ENCODE measurements at regions not wholly inside any gene's neighbourhood (a gene's known extent, or its start where the extent isn't known, plus 50 kb on each side); places are given as distances from the start of the nearest gene placed in this dataset.
"Not testable (repeated sequence)": the region's sequence is repeated elsewhere in the genome, so short reads cannot be mapped to it uniquely, and the experiment has no call there.

- not testable (repeated sequence) for DNase-seq (ENCODE audit: low spot score in 2 of 2); FAIRE-seq
Measured at GRCh38 chr17:15802917-15803316, 70.8 kb downstream of the TBC1D26 start.

GRCh38 chr17:15806825-15807224, 74.7 kb downstream of the TBC1D26 start:
- not testable (repeated sequence) for DNase-seq (ENCODE audit: low spot score in 2 of 2); FAIRE-seq

DNA sequence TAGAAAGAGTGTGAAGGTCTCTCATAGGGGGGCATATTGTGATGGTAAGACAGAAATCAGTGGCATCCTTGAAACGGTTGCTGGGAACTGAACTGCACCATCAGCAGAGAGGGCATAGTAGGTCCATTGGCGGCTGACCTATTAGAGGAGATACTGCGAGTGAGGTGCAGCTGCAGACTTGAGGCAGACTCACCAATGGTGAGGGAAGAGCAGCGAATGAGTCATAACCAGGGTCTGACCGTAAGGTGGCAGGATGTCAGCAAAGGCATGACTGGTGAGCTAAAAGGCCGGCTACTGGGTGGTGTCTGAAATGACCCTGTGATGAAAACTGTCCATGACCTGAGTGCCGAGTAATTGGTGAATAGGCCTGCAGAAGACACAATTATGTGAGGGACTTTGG, 81.3 kb downstream of the TBC1D26 start:
- DNase-seq (ENCODE audit: low spot score in 2 of 2); FAIRE-seq: not testable (repeated sequence)

DNA sequence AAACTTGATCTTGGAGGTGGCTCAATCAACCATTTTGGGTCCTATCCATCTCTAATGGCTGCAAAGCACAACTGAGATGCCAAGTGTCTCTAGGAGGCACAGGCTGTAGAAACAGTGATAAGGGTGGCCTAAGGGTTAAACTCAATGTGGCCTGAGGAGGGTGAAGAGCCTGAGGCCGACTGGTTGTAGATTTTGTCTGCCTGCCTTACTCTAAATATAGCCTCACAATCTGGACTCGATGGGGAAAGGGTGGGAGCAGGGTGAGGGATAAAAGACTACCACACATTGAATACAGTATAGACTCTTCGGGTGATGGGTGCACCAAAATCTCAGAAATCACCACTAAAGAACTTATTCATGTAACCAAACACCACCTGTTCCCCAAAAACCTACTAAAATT, 81.9 kb downstream of the TBC1D26 start:
- not testable (repeated sequence) for DNase-seq (ENCODE audit: low spot score in 2 of 2); FAIRE-seq

DNA sequence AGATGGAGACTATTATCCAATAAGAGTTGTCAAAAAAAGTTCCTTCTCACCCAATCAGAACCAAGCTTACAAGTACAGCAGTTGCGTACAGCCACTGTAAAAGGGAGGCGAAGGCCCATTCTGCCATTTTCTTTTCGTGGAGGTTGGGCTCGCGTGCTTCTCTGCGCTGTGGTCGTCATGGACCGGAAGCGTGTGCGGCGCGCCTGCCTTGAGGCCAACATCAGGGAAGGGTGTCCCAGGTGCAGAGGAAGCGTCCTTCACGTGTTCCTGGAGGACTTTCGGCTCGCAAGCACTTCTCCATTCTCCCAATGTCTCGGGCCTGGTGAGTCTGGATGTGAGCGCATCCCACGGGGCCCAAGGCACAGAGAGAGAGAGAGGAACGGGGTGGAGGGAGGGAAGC, 85.8 kb downstream of the TBC1D26 start:
- not testable (repeated sequence) for DNase-seq (ENCODE audit: low spot score in 2 of 2); FAIRE-seq

- not testable (repeated sequence) for DNase-seq (ENCODE audit: low spot score in 2 of 2); FAIRE-seq
Measured at GRCh38 chr17:15822280-15822679, 90.2 kb downstream of the TBC1D26 start.

DNA sequence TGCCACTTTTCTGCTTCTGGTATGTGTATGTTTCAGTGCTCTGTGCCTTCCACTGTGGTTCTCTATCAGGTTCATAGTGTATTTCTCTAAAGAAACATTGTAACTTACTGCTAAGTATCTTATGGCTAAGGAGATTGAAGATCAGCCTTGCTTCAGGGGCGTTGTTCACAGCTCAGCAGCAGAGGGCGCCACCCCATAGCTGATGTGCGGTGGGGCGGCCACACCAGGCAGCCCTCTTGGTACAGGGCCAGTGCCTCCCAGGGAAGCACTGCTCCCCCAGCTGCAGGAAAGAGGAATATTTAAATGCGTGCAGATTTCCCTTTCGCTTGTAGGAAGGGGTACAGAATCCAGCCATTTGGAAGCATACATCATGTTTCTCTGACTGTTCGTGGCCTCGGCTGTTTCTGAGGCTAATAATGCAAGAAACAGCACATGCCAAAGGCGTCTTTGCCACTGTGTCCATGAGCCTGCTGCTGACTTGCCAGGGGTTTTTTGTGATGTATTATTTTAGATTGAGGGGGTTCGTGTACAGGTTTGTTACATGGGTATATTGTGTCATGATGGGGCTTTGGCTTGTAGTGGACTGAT, 96.7 kb downstream of the TBC1D26 start:
- FAIRE-seq = not testable (repeated sequence)

GRCh38 chr17:15830221-15830620, 98.1 kb downstream of the TBC1D26 start:
- FAIRE-seq = not testable (repeated sequence)

More for the DNA sequence above, 96.7 kb downstream of the TBC1D26 start:
- peak in 1 of 2 donors; percentile 14 for DNase-seq (ENCODE audit: low spot score in 2 of 2)

DNA sequence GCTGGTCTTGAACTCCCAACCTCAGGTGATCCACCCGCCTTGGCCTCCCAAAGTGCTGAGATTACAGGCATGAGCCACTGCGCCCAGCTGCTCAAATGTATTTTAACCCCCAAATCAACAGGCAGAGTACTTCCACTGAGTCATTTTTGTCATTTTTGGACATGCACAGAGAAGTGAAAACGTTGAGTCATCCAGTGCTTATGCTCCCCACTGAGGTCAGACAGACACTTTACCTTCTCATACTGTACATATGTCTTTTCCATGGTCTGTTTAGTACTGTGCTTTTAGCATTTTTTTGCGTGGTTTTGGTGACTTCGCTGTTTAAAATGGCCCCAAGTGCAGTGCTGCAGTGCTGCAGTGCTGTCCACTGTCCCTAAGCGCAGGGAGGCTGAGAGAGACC, 99.1 kb downstream of the TBC1D26 start:
- not testable (repeated sequence) for FAIRE-seq; DNase-seq (ENCODE audit: low spot score in 2 of 2)

More at GRCh38 chr17:15830221-15830620, 98.1 kb downstream of the TBC1D26 start:
- not testable (repeated sequence) for DNase-seq (ENCODE audit: low spot score in 2 of 2)

DNA sequence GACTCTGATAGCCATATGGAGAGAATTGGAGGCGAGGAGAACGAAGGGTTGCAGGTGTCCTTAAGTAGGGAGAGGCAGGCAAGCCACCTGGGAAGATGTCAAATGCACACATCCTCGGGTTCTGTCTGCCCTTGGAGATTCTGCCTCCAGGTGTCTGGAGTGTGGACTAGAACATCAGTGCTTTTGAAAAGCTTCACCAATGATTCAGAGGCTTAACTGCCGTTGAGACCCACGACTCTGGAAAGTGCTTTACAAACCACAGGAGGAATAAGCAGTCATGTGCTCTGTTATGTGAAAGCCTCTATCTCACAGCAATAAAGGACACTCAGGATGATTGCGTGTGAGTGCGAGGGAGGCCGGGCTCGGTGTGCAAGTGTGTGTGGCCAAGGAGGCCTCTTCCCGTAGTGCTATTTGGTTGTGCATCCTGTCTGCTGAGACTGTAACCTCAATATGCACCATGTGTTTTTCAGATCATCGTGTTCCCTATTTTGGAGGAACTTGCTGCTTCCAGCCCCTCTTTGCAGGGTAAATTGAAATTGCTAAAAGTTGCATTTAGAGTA, 100.9 kb downstream of the TBC1D26 start:
- DNase-seq (ENCODE audit: low spot score in 2 of 2); FAIRE-seq: not testable (repeated sequence)

DNA sequence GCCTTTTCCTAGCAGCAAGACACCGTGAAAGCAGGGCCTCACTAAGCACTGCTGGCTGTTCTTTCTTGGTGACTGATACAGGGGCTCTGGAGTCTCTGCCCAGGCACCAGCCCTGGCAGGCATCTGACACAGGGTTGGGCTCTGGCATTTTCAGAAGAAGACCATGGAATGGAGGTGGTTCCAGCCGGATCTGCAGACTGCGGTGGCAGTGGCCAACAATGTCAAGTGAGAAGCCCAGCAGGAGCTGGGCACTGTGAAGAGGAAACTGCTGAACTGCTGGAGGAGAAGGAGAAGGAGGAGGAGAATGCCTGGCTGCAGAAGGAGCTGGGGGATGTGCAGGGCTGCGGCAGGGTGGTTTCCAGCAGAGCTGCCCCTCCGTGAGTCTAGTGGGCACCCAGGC, 101.8 kb downstream of the TBC1D26 start:
- DNase-seq (ENCODE audit: low spot score in 2 of 2); FAIRE-seq: not testable (repeated sequence)

- not testable (repeated sequence) for DNase-seq (ENCODE audit: low spot score in 2 of 2); FAIRE-seq
Measured at GRCh38 chr17:15835481-15835880, 103.4 kb downstream of the TBC1D26 start.

DNA sequence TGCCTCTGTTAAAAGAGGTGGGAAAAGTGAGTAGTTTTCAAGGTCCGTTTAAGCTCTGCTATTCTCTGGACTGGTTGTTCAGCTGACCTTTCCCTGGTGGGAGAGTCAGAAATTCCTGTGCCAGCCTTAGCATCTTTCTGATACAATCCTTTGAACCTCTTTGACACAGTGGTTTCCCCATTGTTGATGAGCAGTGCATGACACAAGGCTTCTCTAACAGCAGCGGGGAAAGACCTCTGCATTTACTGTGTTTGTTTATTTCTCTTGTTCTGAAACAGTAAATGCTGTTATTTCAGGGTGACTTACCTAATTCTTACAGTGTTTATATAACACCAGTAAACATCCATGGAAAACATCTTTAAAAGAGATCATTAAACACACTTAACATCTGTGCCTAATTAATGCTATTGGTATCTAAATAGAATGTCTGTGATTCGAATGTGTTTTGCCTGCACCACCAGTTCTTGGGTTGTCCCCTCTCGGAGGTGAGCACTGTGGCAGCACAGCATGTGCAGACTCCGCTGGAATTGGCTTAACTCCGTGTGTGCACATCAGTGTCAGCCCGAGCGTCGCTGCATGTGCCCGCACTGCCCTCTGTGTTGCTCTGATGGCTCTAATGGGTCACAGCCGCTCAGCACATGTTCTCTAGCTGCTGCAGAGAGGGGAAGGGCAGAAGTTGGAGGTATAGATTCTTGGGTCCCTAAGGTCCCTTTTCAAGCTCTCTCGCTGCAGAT, 104.3 kb downstream of the TBC1D26 start:
- not testable (repeated sequence) for DNase-seq (ENCODE audit: low spot score in 2 of 2); FAIRE-seq

- DNase-seq (ENCODE audit: low spot score in 2 of 2); FAIRE-seq: not testable (repeated sequence)
Measured at GRCh38 chr17:15836991-15837390, 104.9 kb downstream of the TBC1D26 start.

GRCh38 chr17:15847447-15848229, 97.3 kb upstream of the ADORA2B start:
- FAIRE-seq; DNase-seq (ENCODE audit: low spot score in 2 of 2): not testable (repeated sequence)

DNA sequence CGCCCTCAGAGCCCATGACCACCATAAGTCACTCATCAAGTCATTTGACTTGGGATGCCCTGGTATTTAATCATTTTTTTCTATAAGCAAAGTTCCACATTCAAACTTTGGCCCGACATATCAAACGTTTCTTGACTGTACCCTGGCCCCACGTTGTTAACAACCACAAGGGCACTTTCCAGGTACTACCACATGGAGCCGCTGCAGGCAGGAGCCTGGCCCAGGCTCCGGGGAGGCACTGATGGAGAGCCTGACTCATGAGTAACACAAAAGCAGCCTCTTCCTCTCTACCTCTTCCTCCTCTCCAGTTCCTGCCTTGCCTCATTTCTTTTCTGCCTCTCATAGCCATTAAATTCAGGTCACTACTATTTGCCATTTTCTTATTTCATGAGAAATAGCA, 95.9 kb upstream of the ADORA2B start:
- FAIRE-seq; DNase-seq (ENCODE audit: low spot score in 2 of 2): not testable (repeated sequence)

- DNase-seq (ENCODE audit: low spot score in 2 of 2); FAIRE-seq: not testable (repeated sequence)
Measured at GRCh38 chr17:15850071-15850470, 94.9 kb upstream of the ADORA2B start.

GRCh38 chr17:15850687-15851086, 94.2 kb upstream of the ADORA2B start:
- not testable (repeated sequence) for FAIRE-seq; DNase-seq (ENCODE audit: low spot score in 2 of 2)

DNA sequence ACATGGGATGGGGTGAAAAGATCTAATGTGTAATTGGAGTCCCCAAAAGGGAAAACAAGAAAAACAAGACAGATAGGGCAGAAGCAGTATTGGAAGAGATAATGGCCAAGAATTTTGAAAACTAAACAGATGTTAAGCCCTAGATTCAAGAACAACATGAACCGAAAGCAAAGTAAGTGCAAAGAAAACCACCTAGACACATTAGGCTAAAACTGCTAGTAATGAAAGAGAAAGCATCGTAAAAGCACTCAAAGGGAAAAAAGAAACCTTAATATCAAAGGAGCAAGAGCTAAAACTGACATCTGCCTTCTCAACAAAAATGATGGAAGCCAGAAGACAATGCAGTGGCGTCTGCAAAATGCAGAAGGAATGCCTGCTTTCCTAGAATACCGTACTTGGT, 92.1 kb upstream of the ADORA2B start:
- not testable (repeated sequence) for DNase-seq (ENCODE audit: low spot score in 2 of 2); FAIRE-seq

GRCh38 chr17:15856191-15856590, 88.7 kb upstream of the ADORA2B start:
- not testable (repeated sequence) for FAIRE-seq

More at GRCh38 chr17:15856191-15856590, 88.7 kb upstream of the ADORA2B start:
- DNase-seq (ENCODE audit: low spot score in 2 of 2) = not testable (repeated sequence)
